ENCODE measurements at regions not wholly inside any gene's neighbourhood (a gene's known extent, or its start where the extent isn't known, plus 50 kb on each side); places are given as distances from the start of the nearest gene placed in this dataset.
"Not testable (repeated sequence)": the region's sequence is repeated elsewhere in the genome, so short reads cannot be mapped to it uniquely, and the experiment has no call there.

DNA sequence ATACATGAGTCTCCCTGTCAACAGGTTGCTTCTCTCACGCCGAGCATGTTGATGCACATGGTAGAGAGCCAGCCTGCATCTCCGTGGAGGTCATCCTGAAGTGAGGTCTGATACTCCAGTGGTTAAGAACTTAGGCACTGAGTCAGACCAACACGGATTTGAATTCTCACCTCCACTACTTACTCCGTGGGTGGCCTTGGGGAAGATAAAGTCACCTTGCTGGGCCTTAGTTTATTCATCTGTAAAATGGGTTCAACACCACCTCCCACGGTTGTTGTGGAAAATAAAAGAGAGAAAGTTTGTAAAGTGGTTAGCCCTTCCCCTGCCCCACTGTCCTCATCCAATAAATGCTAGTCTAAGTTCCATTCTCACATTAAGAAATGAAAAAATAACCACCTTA is 408.9 kb downstream of the MED13L start:
- WGBS, 2 donors, result 81 to 82% methylated on average over 6 of the region's 6 CpGs
- H3K4me1 ChIP-seq (ENCODE audit: control insufficient read depth in 5 of 5, insufficient read depth in 5 of 5, low read length in 5 of 5), result peaks cover 0 to 7% (median 5%) of the 10 kb centered on the region in 5 donors
- no peak overlapping the region for H3K27ac ChIP-seq (ENCODE audit: low read depth in 1 of 2, low read length in 1 of 2)
- H3K9me3 ChIP-seq (ENCODE audit: control insufficient read depth in 4 of 4, insufficient read depth in 3 of 4, low read length in 3 of 4), result peaks cover 0 to 2% (median 0%) of the 10 kb centered on the region in 4 donors
- no peak overlapping the region for H3K4me3 ChIP-seq
- no peaks in the 10 kb centered on the region for H3K36me3 ChIP-seq (ENCODE audit: control insufficient read depth in 4 of 4, insufficient read depth in 4 of 4, low read length in 4 of 4)
- H3K9ac ChIP-seq (ENCODE audit: insufficient read depth in 1 of 2, low read length in 2 of 2), result no peak overlapping the region
- TF ChIP-seq, protein P1, sequence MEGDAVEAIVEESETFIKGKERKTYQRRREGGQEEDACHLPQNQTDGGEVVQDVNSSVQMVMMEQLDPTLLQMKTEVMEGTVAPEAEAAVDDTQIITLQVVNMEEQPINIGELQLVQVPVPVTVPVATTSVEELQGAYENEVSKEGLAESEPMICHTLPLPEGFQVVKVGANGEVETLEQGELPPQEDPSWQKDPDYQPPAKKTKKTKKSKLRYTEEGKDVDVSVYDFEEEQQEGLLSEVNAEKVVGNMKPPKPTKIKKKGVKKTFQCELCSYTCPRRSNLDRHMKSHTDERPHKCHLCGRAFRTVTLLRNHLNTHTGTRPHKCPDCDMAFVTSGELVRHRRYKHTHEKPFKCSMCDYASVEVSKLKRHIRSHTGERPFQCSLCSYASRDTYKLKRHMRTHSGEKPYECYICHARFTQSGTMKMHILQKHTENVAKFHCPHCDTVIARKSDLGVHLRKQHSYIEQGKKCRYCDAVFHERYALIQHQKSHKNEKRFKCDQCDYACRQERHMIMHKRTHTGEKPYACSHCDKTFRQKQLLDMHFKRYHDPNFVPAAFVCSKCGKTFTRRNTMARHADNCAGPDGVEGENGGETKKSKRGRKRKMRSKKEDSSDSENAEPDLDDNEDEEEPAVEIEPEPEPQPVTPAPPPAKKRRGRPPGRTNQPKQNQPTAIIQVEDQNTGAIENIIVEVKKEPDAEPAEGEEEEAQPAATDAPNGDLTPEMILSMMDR (IDR thresholded peaks at IDR 0.05; ENCODE audit: control extremely low read depth, extremely low read depth), result no peak
- no peaks in the 10 kb centered on the region for H3K27me3 ChIP-seq (ENCODE audit: control insufficient read depth in 3 of 3, insufficient read depth in 3 of 3, low read length in 2 of 3)
- DNase-seq, result no peak
- ATAC-seq (ENCODE audit: insufficient read depth, low FRiP score), result no peak

DNA sequence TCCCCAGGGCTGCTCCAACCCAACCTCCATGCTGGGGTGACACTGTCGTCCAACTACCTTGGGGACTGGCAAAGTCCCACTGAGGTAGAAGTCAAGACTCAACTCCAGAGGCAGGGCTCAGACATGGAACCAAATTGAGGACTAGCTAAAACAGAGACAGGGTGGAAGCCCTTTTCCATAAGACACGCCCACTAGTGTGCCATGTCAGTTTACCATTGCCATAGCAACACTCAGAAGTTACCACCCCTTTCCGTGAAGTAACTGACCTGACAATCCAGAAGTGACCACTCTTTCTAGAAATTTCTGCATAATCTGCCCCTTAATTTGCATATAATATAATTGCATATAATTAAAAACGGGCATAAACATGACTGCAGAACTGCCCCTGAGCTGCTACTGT is 409.6 kb downstream of the MED13L start:
- TF ChIP-seq, protein P1 (IDR thresholded peaks at IDR 0.05; ENCODE audit: control extremely low read depth, extremely low read depth), result no peak
- H3K9me3 ChIP-seq (ENCODE audit: control insufficient read depth in 4 of 4, insufficient read depth in 3 of 4, low read length in 3 of 4), result peaks cover 0 to 2% (median 0%) of the 10 kb centered on the region in 4 donors
- no peak overlapping the region for H3K9ac ChIP-seq (ENCODE audit: insufficient read depth in 1 of 2, low read length in 2 of 2)
- DNase-seq (no peak), ATAC-seq (ENCODE audit: insufficient read depth, low FRiP score) (no peak)
- H3K36me3 ChIP-seq (ENCODE audit: control insufficient read depth in 4 of 4, insufficient read depth in 4 of 4, low read length in 4 of 4), result no peaks in the 10 kb centered on the region
- 80 to 91% methylated on average over 4 of the region's 4 CpGs for WGBS, 2 donors
- H3K4me1 ChIP-seq (ENCODE audit: control insufficient read depth in 5 of 5, insufficient read depth in 5 of 5, low read length in 5 of 5), result peaks cover 0 to 7% (median 5%) of the 10 kb centered on the region in 5 donors
- no peak overlapping the region for H3K4me3 ChIP-seq
- H3K27ac ChIP-seq (ENCODE audit: low read depth in 1 of 2, low read length in 1 of 2), result no peak overlapping the region
- no peaks in the 10 kb centered on the region for H3K27me3 ChIP-seq (ENCODE audit: control insufficient read depth in 3 of 3, insufficient read depth in 3 of 3, low read length in 2 of 3)

DNA sequence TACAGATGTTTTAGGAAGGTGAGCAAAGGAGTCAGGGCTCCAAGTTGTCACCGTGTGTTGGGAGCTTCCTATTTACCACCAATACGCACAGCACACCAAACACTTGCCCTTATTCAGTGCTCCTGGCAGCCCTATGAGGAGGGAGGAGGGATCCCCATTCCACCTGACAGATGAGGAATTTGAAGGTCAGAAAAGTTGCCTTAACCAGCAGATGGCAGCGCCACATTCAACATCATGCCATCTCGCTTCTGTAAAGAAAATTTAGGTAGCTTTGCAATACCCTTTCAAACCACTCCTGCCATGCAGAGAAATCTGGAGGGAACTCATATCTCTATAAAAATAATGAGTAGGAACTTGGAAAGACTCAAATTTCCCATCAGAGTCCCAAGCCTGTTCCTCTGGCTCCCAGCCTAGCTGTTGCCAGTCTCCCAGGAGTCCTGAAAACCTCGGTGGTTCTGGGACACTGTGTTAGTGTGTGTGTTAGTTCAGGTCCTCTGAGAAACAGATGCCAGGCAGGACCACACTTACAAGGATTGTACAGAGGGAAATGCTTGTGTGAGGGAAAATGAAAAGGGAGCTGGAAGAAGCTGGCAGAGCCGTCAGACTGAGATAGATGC is 410.5 kb downstream of the MED13L start:
- no peaks in the 10 kb centered on the region for H3K27me3 ChIP-seq (ENCODE audit: control insufficient read depth in 3 of 3, insufficient read depth in 3 of 3, low read length in 2 of 3)
- 76 to 77% methylated on average over 6 of the region's 6 CpGs for WGBS, 2 donors
- DNase-seq (peak in 1 of 3 donors; percentile 18), ATAC-seq (ENCODE audit: insufficient read depth, low FRiP score) (no peak)
- H3K36me3 ChIP-seq (ENCODE audit: control insufficient read depth in 4 of 4, insufficient read depth in 4 of 4, low read length in 4 of 4), result no peaks in the 10 kb centered on the region
- no peak overlapping the region for H3K27ac ChIP-seq (ENCODE audit: low read depth in 1 of 2, low read length in 1 of 2)
- H3K9ac ChIP-seq (ENCODE audit: insufficient read depth in 1 of 2, low read length in 2 of 2), result no peak overlapping the region
- no peak overlapping the region for H3K4me3 ChIP-seq
- H3K9me3 ChIP-seq (ENCODE audit: control insufficient read depth in 4 of 4, insufficient read depth in 3 of 4, low read length in 3 of 4), result peaks cover 0 to 2% (median 0%) of the 10 kb centered on the region in 4 donors
- TF ChIP-seq, protein P1 (IDR thresholded peaks at IDR 0.05; ENCODE audit: control extremely low read depth, extremely low read depth), result no peak
- peaks cover 0 to 7% (median 2%) of the 10 kb centered on the region in 5 donors for H3K4me1 ChIP-seq (ENCODE audit: control insufficient read depth in 5 of 5, insufficient read depth in 5 of 5, low read length in 5 of 5)

DNA sequence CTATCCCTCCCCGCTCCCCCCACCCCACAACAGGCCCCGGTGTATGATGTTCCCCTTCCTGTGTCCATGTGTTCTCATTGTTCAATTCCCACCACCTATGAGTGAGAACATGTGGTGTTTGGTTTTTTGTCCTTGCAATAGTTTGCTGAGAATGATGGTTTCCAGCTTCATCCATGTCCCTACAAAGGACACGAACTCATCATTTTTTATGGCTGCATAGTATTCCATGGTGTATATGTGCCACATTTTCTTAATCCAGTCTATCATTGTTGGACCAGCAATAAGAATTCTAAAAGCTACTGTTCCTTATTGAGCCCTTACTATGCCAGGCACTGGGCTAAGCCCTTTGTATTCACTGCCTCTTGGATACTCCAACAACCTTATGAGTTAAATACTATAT is 411.2 kb downstream of the MED13L start:
- H3K36me3 ChIP-seq (ENCODE audit: control insufficient read depth in 4 of 4, insufficient read depth in 4 of 4, low read length in 4 of 4); H3K27ac ChIP-seq (ENCODE audit: low read depth in 1 of 2, low read length in 1 of 2); H3K4me1 ChIP-seq (ENCODE audit: control insufficient read depth in 5 of 5, insufficient read depth in 5 of 5, low read length in 5 of 5); H3K27me3 ChIP-seq (ENCODE audit: control insufficient read depth in 3 of 3, insufficient read depth in 3 of 3, low read length in 2 of 3); DNase-seq; H3K9me3 ChIP-seq (ENCODE audit: control insufficient read depth in 4 of 4, insufficient read depth in 3 of 4, low read length in 3 of 4); H3K9ac ChIP-seq (ENCODE audit: insufficient read depth in 1 of 2, low read length in 2 of 2); H3K4me3 ChIP-seq; ATAC-seq (ENCODE audit: insufficient read depth, low FRiP score): not testable (repeated sequence)
- 92 to 93% methylated on average over 2 to 3 of the region's 3 CpGs for WGBS, 2 donors
